WI38 (cell line): ENCODE measurements at regions not wholly inside any gene's neighbourhood (a gene's known extent, or its start where the extent isn't known, plus 50 kb on each side); places are given as distances from the start of the nearest gene placed in this dataset.

Experiments used
- H3K4me3 ChIP-seq: 2 replicates; pipeline ENCODE4 v1.5.1; 2011; ENCODE audit warnings: low read depth, mild to moderate bottlenecking, control low read depth, low read length
- CTCF ChIP-seq: IDR thresholded peaks from 2 replicates; pipeline ENCODE4 v1.5.1; 2012; ENCODE audit warnings: low read depth, mild to moderate bottlenecking, control low read depth, low read length

GRCh38 chr13:65063753-65064152 is 2166.4 kb downstream of the PCDH9 start:
- TF ChIP-seq CTCF, result no peak

GRCh38 chr13:65057986-65058385 is 2172.2 kb downstream of the PCDH9 start:
- H3K4me3 ChIP-seq, result no peak overlapping the region
- no peak for TF ChIP-seq CTCF

More at GRCh38 chr13:65063753-65064152, 2166.4 kb downstream of the PCDH9 start:
- no peak overlapping the region for H3K4me3 ChIP-seq

GRCh38 chr13:65054277-65054676 is 2175.9 kb downstream of the PCDH9 start:
- TF ChIP-seq CTCF, result no peak
- H3K4me3 ChIP-seq, result no peak overlapping the region

GRCh38 chr13:65036999-65037398 is 2193.1 kb downstream of the PCDH9 start:
- TF ChIP-seq CTCF, result no peak
- H3K4me3 ChIP-seq, result no peak overlapping the region

GRCh38 chr13:65035302-65035701 is 2194.8 kb downstream of the PCDH9 start:
- no peak for TF ChIP-seq CTCF

GRCh38 chr13:65034266-65034665 is 2195.9 kb downstream of the PCDH9 start:
- no peak overlapping the region for H3K4me3 ChIP-seq
- no peak for TF ChIP-seq CTCF

More at GRCh38 chr13:65035302-65035701, 2194.8 kb downstream of the PCDH9 start:
- no peak overlapping the region for H3K4me3 ChIP-seq

GRCh38 chr13:65032825-65033224 is 2197.3 kb downstream of the PCDH9 start:
- TF ChIP-seq CTCF, result no peak
- no peak overlapping the region for H3K4me3 ChIP-seq
